Stimulated activated CD4-positive, alpha-beta T cell treated with anti-CD3 and anti-CD28 coated beads, Interleukin-1b, Interleukin-23, amount 100 ng/mL, for 4 hours (primary cell): ENCODE measurements at regions not wholly inside any gene's neighbourhood (a gene's known extent, or its start where the extent isn't known, plus 50 kb on each side); places are given as distances from the start of the nearest gene placed in this dataset.

Experiments
- DNase-seq, 2 donors: peaks; one replicate each; pipeline ENCODE4 v3.0.0-alpha.2; 2020; ENCODE audit warnings: low read depth in 2 of 2

- no peak for DNase-seq
Measured at GRCh38 chr2:105595536-105595935, 149.2 kb upstream of the NCK2 start.

GRCh38 chr2:105593221-105593967 lies 151.3 kb upstream of the NCK2 start:
- no peak for DNase-seq

GRCh38 chr2:105592288-105592687 lies 152.4 kb upstream of the NCK2 start:
- DNase-seq: no peak

GRCh38 chr2:105590780-105591660 lies 153.7 kb upstream of the NCK2 start:
- DNase-seq: no peak

GRCh38 chr2:105588581-105588980 lies 156.1 kb upstream of the NCK2 start:
- DNase-seq: no peak

GRCh38 chr2:105587637-105588036 lies 157.1 kb upstream of the NCK2 start:
- no peak for DNase-seq

GRCh38 chr2:105584435-105585010 lies 160.2 kb upstream of the NCK2 start:
- DNase-seq: no peak

GRCh38 chr2:105582952-105583660 lies 161.6 kb upstream of the NCK2 start:
- no peak for DNase-seq

GRCh38 chr2:105581555-105581944 lies 163.2 kb upstream of the NCK2 start:
- no peak for DNase-seq

- DNase-seq: no peak
Measured at GRCh38 chr2:105580870-105581554, 163.7 kb upstream of the NCK2 start.

GRCh38 chr2:105580216-105580615 lies 164.5 kb upstream of the NCK2 start:
- no peak for DNase-seq

- no peak for DNase-seq
Measured at GRCh38 chr2:105578166-105578565, 166.5 kb upstream of the NCK2 start.

- no peak for DNase-seq
Measured at GRCh38 chr2:105577762-105578161, 166.9 kb upstream of the NCK2 start.

- DNase-seq: no peak
Measured at GRCh38 chr2:105576440-105577241, 168.1 kb upstream of the NCK2 start.

- DNase-seq: no peak
Measured at GRCh38 chr2:105576050-105576439, 168.7 kb upstream of the NCK2 start.

- no peak for DNase-seq
Measured at GRCh38 chr2:105575499-105576025, 169.2 kb upstream of the NCK2 start.

GRCh38 chr2:105574796-105575344 lies 169.8 kb upstream of the NCK2 start:
- no peak for DNase-seq

GRCh38 chr2:105573910-105574655 lies 170.6 kb upstream of the NCK2 start:
- no peak for DNase-seq

GRCh38 chr2:105573490-105573889 lies 171.2 kb upstream of the NCK2 start:
- no peak for DNase-seq
